ENCODE measurements at regions not wholly inside any gene's neighbourhood (a gene's known extent, or its start where the extent isn't known, plus 50 kb on each side); places are given as distances from the start of the nearest gene placed in this dataset.

DNA sequence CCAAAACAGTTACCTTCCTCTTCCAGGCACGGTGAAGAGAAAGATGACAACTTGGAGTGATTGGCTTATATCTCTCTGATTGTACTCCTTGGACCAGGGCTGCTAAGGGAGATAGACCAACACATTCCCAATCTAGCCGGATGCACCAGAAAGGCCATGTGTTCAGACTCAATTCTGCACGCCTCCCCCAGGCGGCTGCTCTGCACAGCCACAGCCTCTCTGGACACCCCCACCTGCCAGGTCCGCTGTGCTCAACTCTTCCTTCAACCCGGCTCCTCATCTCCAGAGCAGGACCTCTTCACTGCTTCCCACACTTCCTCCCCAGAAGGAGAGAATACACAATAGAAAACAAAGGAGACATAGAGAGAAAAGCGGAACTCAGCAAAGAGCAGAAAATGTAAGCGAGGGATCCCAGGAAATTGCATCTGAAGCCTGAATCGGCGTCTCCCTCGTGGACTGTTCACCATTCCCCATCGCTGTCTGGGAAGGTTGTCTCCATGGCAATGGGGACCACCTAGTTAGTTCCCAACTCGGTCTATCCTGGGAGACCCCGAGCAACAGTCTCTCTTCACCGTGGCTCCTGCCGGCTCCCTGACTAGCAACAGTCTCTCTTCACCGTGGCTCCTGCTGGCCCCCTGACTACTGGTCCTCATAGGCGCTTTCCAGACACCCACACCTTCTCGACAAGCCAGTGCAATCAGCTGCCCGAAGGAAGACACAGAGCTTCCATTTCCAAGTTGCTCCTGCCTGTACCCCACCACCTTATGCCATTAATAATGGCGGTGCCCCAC, 361.7 kb upstream of the MYT1L start:
- Histone ChIP-seq H2BK120ac (ENCODE audit: low read depth, low read length) (no peak overlapping the region), H3K14ac (replicated peaks; ENCODE audit: low read depth, low read length) (no peak overlapping the region), H3K36me3 (ENCODE audit: control insufficient read depth, insufficient read depth, low read length) (no peaks in the 10 kb centered on the region), H3K4me1 (ENCODE audit: control insufficient read depth, insufficient read depth, low read length) (no peaks in the 10 kb centered on the region), H3K18ac (ENCODE audit: low read depth, low read length) (no peak overlapping the region), H3K9me3 (ENCODE audit: control insufficient read depth, insufficient read depth, low read length) (peaks cover 43% of the 10 kb centered on the region), H3K27ac (ENCODE audit: insufficient read depth, low read length) (no peak overlapping the region), H3K9me1 (ENCODE audit: insufficient read depth, low read length) (no peaks in the 10 kb centered on the region), H4K8ac (ENCODE audit: low read depth in 2 of 2, low read length in 2 of 2) (no peak overlapping the region), H3K4me2 (ENCODE audit: low read depth, low read length) (no peak overlapping the region), H2BK20ac (ENCODE audit: low read depth, low read length) (no peak overlapping the region), H2AK5ac (ENCODE audit: low read depth, low read length) (no peak overlapping the region), H2AFZ (replicated peaks; ENCODE audit: low read length, poor library complexity) (no peak overlapping the region), H4K20me1 (ENCODE audit: insufficient read depth, low read length) (no peaks in the 10 kb centered on the region), H2BK5ac (ENCODE audit: low read depth, low read length, poor library complexity, severe bottlenecking) (no peak overlapping the region), H3K4ac (ENCODE audit: low read depth, low read length) (no peak overlapping the region), H3K27me3 (ENCODE audit: control insufficient read depth, insufficient read depth, low read length) (no peaks in the 10 kb centered on the region), H3K4me3 (ENCODE audit: insufficient read depth, low read depth, low read length) (no peak overlapping the region), H2AK9ac (replicated peaks; ENCODE audit: low read depth, low read length, poor library complexity) (no peak overlapping the region), H3K56ac (ENCODE audit: extremely low read depth, insufficient read depth, low read length) (no peak overlapping the region), H4K5ac (ENCODE audit: low read depth, low read length) (no peak overlapping the region), H3K79me1 (ENCODE audit: low read depth in 1 of 2, low read length in 2 of 2) (no peaks in the 10 kb centered on the region), H2BK15ac (ENCODE audit: low read depth, low read length) (no peak overlapping the region), H4K91ac (ENCODE audit: insufficient read depth, low read depth, low read length) (no peak overlapping the region), H3K23ac (ENCODE audit: low read depth, low read length) (no peak overlapping the region), H3K9ac (ENCODE audit: low read depth, low read length) (no peak overlapping the region)
- BruUV-seq (replicated peaks): no TSS peak
- in situ Hi-C loops (cut with MboI; ENCODE audit: low sequenced_read_pairs): no loop called here
- dilution Hi-C loops (cut with HindIII; ENCODE audit: low sequenced_read_pairs, unreplicated experiment): no loop called here
- WGBS, 2 experiments (ENCODE audit: extremely low coverage in 2 of 2, insufficient read length in 1 of 2): 62% methylated on average over 13 of the region's 21 CpGs; no CpG with 5 or more reads in 1 of the 2 experiments
- ChIA-PET POLR2A (ENCODE audit: unreplicated experiment) (no interaction called here), CTCF (no interaction called here)
- intact Hi-C loops (cut with micrococcal nuclease): no loop called here
- ATAC-seq (ENCODE audit: low read depth) (no peak), DNase-seq (no peak)
- no peak for TF ChIP-seq CHD1 (IDR thresholded peaks at IDR 0.05; ENCODE audit: low read depth, low read length)
- TF ChIP-seq MAFK (IDR thresholded peaks at IDR 0.05; ENCODE audit: low read depth, low read length): no peak
- TF ChIP-seq MXI1 (IDR thresholded peaks at IDR 0.05; ENCODE audit: borderline replicate concordance, low read depth, low read length): no peak
- TF ChIP-seq RCOR1 (IDR thresholded peaks at IDR 0.05; ENCODE audit: insufficient replicate concordance, low read length): no peak
- no peak for TF ChIP-seq SMC3 (IDR thresholded peaks at IDR 0.05; ENCODE audit: low read depth, low read length)
- no peak for TF ChIP-seq CEBPB (IDR thresholded peaks at IDR 0.05; ENCODE audit: low read depth, low read length)
- TF ChIP-seq RFX5 (IDR thresholded peaks at IDR 0.05; ENCODE audit: low read depth, low read length): no peak
- TF ChIP-seq FOS (IDR thresholded peaks at IDR 0.05; ENCODE audit: low read depth, low read length): no peak
- no peak for TF ChIP-seq RAD21 (IDR thresholded peaks at IDR 0.05; ENCODE audit: low read length)
- TF ChIP-seq, protein P1, sequence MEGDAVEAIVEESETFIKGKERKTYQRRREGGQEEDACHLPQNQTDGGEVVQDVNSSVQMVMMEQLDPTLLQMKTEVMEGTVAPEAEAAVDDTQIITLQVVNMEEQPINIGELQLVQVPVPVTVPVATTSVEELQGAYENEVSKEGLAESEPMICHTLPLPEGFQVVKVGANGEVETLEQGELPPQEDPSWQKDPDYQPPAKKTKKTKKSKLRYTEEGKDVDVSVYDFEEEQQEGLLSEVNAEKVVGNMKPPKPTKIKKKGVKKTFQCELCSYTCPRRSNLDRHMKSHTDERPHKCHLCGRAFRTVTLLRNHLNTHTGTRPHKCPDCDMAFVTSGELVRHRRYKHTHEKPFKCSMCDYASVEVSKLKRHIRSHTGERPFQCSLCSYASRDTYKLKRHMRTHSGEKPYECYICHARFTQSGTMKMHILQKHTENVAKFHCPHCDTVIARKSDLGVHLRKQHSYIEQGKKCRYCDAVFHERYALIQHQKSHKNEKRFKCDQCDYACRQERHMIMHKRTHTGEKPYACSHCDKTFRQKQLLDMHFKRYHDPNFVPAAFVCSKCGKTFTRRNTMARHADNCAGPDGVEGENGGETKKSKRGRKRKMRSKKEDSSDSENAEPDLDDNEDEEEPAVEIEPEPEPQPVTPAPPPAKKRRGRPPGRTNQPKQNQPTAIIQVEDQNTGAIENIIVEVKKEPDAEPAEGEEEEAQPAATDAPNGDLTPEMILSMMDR (conservative IDR thresholded peaks at IDR 0.05; ENCODE audit: low read depth, low read length): no peak
- TF ChIP-seq, protein P2, sequence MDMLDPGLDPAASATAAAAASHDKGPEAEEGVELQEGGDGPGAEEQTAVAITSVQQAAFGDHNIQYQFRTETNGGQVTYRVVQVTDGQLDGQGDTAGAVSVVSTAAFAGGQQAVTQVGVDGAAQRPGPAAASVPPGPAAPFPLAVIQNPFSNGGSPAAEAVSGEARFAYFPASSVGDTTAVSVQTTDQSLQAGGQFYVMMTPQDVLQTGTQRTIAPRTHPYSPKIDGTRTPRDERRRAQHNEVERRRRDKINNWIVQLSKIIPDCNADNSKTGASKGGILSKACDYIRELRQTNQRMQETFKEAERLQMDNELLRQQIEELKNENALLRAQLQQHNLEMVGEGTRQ (IDR thresholded peaks at IDR 0.05; ENCODE audit: low read depth, low read length): no peak
- TF ChIP-seq, protein P3, sequence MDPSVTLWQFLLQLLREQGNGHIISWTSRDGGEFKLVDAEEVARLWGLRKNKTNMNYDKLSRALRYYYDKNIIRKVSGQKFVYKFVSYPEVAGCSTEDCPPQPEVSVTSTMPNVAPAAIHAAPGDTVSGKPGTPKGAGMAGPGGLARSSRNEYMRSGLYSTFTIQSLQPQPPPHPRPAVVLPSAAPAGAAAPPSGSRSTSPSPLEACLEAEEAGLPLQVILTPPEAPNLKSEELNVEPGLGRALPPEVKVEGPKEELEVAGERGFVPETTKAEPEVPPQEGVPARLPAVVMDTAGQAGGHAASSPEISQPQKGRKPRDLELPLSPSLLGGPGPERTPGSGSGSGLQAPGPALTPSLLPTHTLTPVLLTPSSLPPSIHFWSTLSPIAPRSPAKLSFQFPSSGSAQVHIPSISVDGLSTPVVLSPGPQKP (IDR thresholded peaks at IDR 0.05; ENCODE audit: borderline replicate concordance, low read depth, low read length): no peak
- TF ChIP-seq POLR2A (IDR thresholded peaks at IDR 0.05; ENCODE audit: low read depth, low read length): no peak
- no peak for TF ChIP-seq NFE2L2 (IDR thresholded peaks at IDR 0.05; ENCODE audit: low read depth, low read length)
